Osteoblast (primary cell): ENCODE measurements at regions not wholly inside any gene's neighbourhood (a gene's known extent, or its start where the extent isn't known, plus 50 kb on each side); places are given as distances from the start of the nearest gene placed in this dataset.

Experiments
- DNase-seq: peaks from one replicate; pipeline ENCODE4 v3.0.0; 2011; ENCODE audit warnings: low spot score, mixed read lengths; ENCODE audit not compliant: insufficient read length; ENCODE audit errors: missing footprints
- H2AFZ ChIP-seq: 2 replicates; pipeline ENCODE4 v1.6.0; 2011; ENCODE audit warnings: mild to moderate bottlenecking, low read length
- H3K27ac ChIP-seq: 2 replicates; pipeline ENCODE4 v1.5.1; 2011; ENCODE audit warnings: mild to moderate bottlenecking, low read depth, low read length, moderate library complexity
- H3K27me3 ChIP-seq: 2 replicates; pipeline ENCODE4 v1.6.0; 2012; ENCODE audit warnings: mild to moderate bottlenecking, control low read depth, inconsistent platforms, low read length, moderate library complexity; ENCODE audit not compliant: insufficient read depth
- H3K36me3 ChIP-seq: 2 replicates; pipeline ENCODE4 v1.5.1; 2011; ENCODE audit warnings: mild to moderate bottlenecking, low read length, control low read depth, moderate library complexity; ENCODE audit not compliant: insufficient read depth
- H3K4me1 ChIP-seq: 2 replicates; pipeline ENCODE4 v1.5.1; 2011; ENCODE audit warnings: mild to moderate bottlenecking, low read length, control low read depth, moderate library complexity; ENCODE audit not compliant: insufficient read depth
- H3K4me2 ChIP-seq: 2 replicates; pipeline ENCODE4 v1.6.0; 2011; ENCODE audit warnings: mild to moderate bottlenecking, low read length; ENCODE audit not compliant: insufficient read depth
- H3K4me3 ChIP-seq: fragments of 200-600 bp; sonication (generic); 3 replicates; pipeline ENCODE4 v1.5.1; 2012; ENCODE audit warnings: mild to moderate bottlenecking, low read length, inconsistent platforms; ENCODE audit not compliant: insufficient read depth
- H3K79me2 ChIP-seq: 2 replicates; pipeline ENCODE4 v1.6.0; 2012; ENCODE audit warnings: mild to moderate bottlenecking, low read length, control low read depth, inconsistent platforms; ENCODE audit not compliant: insufficient read depth
- H3K9me3 ChIP-seq: 2 replicates; pipeline ENCODE4 v1.5.1; 2011; ENCODE audit warnings: low read depth, low read length, control low read depth
- H4K20me1 ChIP-seq: 2 replicates; pipeline ENCODE4 v1.6.0; 2012; ENCODE audit warnings: mild to moderate bottlenecking, low read length, control low read depth; ENCODE audit not compliant: insufficient read depth
- TF ChIP-seq, protein P1 (sequence below): IDR thresholded peaks from 2 replicates; pipeline ENCODE4 v1.5.1; 2011; ENCODE audit warnings: mild to moderate bottlenecking, low read depth, low read length, moderate library complexity; ENCODE audit errors: extremely low read depth

DNA sequence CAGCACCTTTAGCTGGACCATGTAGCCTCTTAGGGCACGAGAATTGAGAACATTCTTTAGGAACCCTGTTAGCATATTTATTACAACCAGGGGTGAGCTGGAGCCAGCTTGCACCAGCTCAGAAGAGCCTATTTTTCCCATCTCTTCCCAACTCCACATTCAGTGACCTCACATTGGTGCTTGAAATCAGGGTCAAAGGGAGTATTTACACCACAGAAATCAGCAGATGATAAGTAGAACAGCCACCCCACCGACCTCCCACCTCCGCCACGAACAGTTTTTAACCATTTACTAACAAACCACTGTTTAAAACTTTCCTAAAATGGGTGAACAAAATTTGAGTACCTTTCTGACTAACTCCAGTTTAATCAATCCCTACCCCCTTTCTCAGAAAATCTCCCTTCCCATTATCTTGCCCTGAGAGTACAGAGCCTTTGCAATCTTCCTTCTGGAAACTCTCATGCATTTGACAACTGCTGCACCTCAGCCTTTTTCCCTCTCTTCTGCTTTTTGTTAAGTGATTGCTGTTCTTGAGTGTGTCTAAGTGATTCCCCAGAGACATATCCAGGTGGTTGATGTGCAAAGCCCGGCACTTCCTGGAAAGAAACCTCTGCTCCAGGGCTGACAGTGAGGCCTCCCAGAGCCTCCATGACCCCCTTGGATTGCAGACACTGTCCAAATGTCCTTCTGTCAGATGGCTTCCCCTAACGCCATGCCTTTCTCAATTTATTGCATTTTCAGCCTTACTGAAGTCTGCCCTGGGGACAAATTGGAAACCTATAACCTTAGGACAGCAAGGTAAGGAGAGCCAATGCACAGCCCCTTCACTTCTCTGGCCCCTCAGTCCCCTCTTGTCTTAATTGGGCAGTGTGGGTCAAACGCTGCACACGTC, 389.5 kb upstream of the TNP1 start:
- DNase-seq: no peak
- Histone ChIP-seq H3K27ac (no peak overlapping the region), H3K4me2 (no peak overlapping the region)

DNA sequence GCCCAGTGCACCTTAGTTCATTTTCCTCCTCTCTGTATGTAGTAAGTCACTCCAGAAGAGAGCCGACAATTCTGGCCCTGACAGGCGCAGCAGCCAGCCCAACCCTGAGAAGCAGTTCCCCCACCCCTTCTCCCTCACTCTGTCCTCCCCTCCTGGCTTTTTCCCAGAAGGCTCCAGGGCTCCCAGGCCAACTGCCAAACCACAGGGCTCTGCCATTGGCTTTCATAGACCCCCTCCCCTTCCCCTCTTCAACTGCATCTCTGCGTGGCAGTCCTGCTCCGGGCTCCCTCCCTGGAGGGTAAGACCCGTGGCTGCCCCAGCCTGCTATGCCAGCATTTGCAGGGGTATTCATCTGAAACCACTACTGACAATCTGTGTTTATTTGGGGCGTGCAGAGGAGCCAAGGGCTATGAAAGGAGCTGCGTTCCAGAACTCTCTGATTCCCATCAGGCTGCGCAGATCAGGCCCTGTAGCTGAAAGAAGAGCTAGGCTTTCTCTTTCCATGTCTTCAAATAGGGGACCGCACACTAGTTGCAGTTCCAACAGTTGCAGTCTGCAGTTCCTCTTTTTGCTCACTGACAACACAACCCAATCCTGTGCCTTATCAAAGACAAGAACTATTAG, 388.6 kb upstream of the TNP1 start:
- Histone ChIP-seq H3K27me3 (no peaks in the 10 kb centered on the region), H3K36me3 (no peaks in the 10 kb centered on the region), H3K79me2 (no peaks in the 10 kb centered on the region), H3K4me2 (peak overlapping the region; percentile 22), H3K4me1 (peaks cover 3% of the 10 kb centered on the region), H3K4me3 (no peak overlapping the region), H3K9me3 (no peaks in the 10 kb centered on the region), H4K20me1 (no peaks in the 10 kb centered on the region), H2AFZ (peak overlapping the region; percentile 73), H3K27ac (no peak overlapping the region)
- TF ChIP-seq, protein P1, sequence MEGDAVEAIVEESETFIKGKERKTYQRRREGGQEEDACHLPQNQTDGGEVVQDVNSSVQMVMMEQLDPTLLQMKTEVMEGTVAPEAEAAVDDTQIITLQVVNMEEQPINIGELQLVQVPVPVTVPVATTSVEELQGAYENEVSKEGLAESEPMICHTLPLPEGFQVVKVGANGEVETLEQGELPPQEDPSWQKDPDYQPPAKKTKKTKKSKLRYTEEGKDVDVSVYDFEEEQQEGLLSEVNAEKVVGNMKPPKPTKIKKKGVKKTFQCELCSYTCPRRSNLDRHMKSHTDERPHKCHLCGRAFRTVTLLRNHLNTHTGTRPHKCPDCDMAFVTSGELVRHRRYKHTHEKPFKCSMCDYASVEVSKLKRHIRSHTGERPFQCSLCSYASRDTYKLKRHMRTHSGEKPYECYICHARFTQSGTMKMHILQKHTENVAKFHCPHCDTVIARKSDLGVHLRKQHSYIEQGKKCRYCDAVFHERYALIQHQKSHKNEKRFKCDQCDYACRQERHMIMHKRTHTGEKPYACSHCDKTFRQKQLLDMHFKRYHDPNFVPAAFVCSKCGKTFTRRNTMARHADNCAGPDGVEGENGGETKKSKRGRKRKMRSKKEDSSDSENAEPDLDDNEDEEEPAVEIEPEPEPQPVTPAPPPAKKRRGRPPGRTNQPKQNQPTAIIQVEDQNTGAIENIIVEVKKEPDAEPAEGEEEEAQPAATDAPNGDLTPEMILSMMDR: no peak
- DNase-seq: no peak

More for the DNA sequence above, 389.5 kb upstream of the TNP1 start:
- Histone ChIP-seq H4K20me1 (no peaks in the 10 kb centered on the region), H3K79me2 (no peaks in the 10 kb centered on the region), H3K9me3 (no peaks in the 10 kb centered on the region), H2AFZ (no peak overlapping the region), H3K4me1 (peaks cover 3% of the 10 kb centered on the region), H3K27me3 (peaks cover 4% of the 10 kb centered on the region), H3K36me3 (no peaks in the 10 kb centered on the region), H3K4me3 (no peak overlapping the region)
- TF ChIP-seq, protein P1: no peak

DNA sequence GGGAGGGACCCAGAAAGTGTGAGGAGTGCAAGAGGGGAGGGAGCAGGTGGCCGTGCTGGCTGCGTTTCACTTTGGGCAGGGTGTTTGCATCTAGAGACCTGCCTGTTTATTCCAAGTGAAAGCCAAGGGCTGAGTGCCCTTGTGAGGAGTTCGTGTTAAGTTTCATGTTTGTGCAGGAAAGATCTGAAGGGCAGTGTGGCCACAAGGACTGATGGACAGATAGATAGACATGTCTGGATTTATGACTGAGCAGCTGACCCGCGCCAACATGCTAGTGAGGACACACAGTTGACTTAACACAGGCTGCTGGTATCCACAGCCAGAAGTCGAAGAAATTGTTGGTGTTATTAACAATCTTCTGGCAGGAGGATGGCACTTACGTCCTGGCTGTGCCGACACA, 387.6 kb upstream of the TNP1 start:
- DNase-seq: no peak
- no peaks in the 10 kb centered on the region for H3K9me3 ChIP-seq
- no peak overlapping the region for H3K27ac ChIP-seq
- peak overlapping the region; percentile 32 for H2AFZ ChIP-seq
- H3K4me3 ChIP-seq: no peak overlapping the region
- H3K27me3 ChIP-seq: no peaks in the 10 kb centered on the region
- H3K79me2 ChIP-seq: no peaks in the 10 kb centered on the region
- H3K4me2 ChIP-seq: no peak overlapping the region
- H3K36me3 ChIP-seq: no peaks in the 10 kb centered on the region
- H3K4me1 ChIP-seq: peaks cover 3% of the 10 kb centered on the region
- TF ChIP-seq, protein P1: no peak
- no peaks in the 10 kb centered on the region for H4K20me1 ChIP-seq

DNA sequence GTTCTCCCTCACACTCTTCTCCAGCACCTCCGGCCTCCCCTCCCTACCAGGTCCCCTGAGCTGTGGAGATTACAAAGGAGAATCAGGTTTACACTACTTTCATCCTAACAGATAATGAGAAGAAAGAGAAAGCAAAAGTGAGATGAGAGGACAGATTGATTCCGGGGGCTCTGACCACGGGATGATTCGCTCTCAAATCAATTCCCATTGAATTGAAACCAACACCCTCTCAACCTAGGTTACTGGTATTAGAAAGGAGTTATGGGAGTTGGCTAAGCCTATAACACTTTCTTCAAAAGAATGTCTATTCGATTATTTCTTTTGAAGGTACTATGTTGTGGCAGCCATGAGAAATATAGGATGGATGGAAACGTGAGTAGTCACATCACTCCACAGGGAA, 386.2 kb upstream of the TNP1 start:
- Histone ChIP-seq H3K4me2 (no peak overlapping the region), H3K4me3 (no peak overlapping the region), H3K27ac (no peak overlapping the region), H3K4me1 (peaks cover 3% of the 10 kb centered on the region), H3K36me3 (no peaks in the 10 kb centered on the region), H2AFZ (no peak overlapping the region), H3K79me2 (no peaks in the 10 kb centered on the region), H4K20me1 (no peaks in the 10 kb centered on the region), H3K9me3 (no peaks in the 10 kb centered on the region), H3K27me3 (no peaks in the 10 kb centered on the region)
- no peak for DNase-seq
- TF ChIP-seq, protein P1: no peak
